ENCODE measurements at regions not wholly inside any gene's neighbourhood (a gene's known extent, or its start where the extent isn't known, plus 50 kb on each side); places are given as distances from the start of the nearest gene placed in this dataset.

GRCh38 chr5:155068616-155069100 is 55.1 kb downstream of the KIF4B start:
- no peak for DNase-seq (ENCODE audit: low spot score)

GRCh38 chr5:155069961-155070360 is 56.4 kb downstream of the KIF4B start:
- no peak for DNase-seq (ENCODE audit: low spot score)

GRCh38 chr5:155070781-155071180 is 57.2 kb downstream of the KIF4B start:
- no peak for DNase-seq (ENCODE audit: low spot score)

DNA sequence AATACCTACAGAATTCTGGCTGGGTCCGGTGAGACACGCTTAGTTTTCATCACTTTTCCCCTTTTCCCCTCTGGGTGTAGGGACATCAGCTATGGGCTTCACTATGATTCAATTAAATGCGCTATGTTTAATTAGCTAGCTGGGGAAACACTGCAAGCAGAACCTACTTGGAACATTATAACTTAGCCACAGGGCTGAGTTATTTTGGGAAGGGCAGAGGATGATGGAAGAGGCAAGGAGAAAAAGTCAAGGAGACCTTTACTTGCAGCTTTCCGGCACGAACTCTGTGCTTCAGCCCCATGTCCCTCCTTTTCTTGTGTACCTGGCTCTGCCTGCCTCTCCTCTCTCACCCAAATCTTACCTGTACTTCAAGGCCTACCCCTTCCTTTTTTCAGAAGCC is 62.8 kb downstream of the KIF4B start:
- DNase-seq (ENCODE audit: low spot score) = no peak

- DNase-seq (ENCODE audit: low spot score) = no peak
These were observed 66.1 kb downstream of the KIF4B start for GRCh38 chr5:155079698-155080097.

- no peak for DNase-seq (ENCODE audit: low spot score)
These were observed 67.2 kb downstream of the KIF4B start for GRCh38 chr5:155080721-155081120.

DNA sequence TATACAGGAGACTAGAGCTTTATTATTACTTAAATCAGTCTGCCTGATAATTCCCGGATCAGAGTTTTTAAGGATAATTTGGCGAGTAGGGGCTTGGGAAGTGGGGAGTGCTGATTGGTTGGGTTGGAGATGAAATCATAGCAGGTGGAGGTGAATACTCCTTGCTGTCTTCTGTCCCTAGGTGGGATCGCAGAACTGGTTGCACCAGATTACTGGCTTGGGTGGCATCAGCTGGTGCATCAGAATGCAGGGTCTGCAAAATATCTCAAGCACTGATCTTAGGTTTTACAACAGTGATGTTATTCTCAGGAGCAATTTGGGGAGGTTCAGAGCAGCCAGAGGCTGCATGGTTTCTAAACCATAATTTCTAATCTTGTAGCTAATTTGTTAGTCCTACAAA is 68.1 kb downstream of the KIF4B start:
- no peak for DNase-seq (ENCODE audit: low spot score)

- no peak for DNase-seq (ENCODE audit: low spot score)
These were observed 68.8 kb downstream of the KIF4B start for GRCh38 chr5:155082401-155082800.

GRCh38 chr5:155085282-155085989 is 71.9 kb downstream of the KIF4B start:
- DNase-seq (ENCODE audit: low spot score) = no peak

- DNase-seq (ENCODE audit: low spot score) = no peak
These were observed 73.5 kb downstream of the KIF4B start for GRCh38 chr5:155087036-155087435.

DNA sequence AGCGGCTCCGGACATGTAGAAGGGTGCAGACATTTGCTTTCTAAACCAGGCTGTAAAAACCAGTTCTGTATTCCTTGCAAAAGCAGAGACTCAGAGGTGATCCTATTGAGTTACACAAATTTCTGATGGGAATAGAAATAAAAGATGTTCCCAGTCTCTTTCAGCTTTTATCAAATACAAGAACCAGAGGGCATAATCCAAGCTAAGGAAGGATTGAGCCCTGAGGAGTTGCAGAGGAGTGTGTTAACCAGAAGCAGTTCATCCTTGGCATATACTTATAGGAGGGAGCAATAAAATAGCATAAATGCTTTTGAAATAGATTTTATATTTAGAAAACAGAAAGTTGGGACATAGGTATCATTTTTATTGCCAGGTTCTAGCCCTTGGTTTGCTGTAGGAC is 75.3 kb downstream of the KIF4B start:
- no peak for DNase-seq (ENCODE audit: low spot score)

DNA sequence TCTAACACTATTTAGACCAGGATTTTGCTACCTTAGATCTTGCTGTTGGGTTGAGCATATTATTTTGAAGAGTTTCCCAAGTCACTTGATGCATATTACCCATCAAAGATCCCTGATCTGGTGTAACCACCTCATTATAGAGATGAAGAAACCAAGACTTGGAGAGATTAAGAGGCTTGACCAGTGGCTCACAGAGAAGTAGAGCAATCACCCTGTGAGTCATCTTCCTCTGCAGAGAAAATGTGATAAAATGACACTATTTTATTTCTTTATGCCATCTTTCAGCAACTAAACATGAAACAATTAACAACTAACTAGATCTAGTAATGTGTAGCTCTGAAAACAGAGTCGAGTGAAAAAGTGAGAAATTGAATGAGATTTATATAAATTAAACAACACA is 76.1 kb downstream of the KIF4B start:
- no peak for DNase-seq (ENCODE audit: low spot score)

DNA sequence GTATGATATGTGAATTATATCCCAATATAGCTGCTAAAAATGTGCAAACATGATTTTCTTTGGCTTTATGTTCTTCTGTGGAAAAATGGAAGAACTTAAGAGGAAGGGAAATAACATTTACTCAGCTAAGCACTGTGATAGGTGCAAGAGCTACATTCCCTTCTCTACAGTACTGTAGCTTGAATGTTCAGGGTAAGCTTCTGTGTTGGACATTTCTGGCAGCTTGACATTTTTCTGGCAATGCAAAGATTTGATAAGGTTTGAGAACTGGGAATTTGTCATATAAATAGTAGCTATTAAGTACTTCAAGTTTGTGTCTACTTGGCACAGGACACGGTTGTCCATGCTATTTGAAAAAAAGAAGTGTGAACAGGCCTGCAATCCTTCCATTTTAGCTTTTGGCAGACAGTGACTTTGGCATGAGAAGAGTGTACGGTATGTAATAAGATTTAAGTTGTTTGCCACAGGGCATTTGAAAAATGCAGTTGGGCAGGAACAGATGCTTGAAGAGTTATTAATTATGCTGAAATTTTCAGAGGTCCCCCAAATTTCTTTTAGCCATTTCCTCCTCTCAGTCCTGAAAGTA is 77.6 kb downstream of the KIF4B start:
- no peak for DNase-seq (ENCODE audit: low spot score)

DNA sequence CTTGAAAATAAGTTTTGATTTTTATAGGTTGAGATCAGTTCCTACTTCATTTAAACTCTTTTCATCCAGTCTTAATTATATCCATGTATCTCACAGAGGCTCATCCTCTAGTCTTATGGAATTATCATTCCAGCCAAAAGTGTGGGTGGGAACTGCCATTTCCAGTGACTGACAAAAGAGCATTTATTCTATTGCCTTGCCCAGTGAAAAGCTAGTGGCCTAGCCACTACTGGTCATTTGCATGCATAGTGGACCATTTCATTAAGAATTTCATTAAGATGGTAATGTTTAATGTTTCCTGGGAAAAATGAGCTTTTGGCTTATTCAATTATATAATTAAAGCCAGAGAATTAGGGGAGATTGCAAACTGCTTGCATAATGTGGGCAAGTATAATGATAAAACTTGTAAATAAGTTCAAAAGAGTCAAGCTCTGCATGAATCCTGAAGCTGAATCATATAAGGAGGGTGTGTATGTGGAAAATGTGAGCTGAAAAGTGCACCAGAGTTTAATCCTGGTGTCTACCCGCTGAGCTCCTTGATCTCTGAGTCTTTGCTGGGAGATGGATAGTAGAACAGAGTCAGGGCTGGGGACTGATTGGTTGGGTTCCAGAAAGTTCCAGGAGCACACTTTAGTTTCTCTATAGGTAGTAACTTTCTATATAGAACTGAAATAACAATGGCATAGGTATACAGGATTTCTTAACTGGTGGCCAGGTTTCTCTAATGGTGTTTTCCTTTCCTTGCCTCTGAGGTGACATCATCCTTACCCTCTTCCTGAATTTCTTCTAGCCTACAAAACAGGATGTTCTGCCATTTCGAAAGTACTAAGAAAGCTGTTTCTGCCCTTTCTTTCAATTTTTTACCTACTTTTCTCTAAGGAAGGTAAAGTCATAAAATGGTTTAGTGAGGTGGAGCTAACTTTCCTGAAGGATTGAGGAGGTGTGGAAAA is 78.5 kb downstream of the KIF4B start:
- DNase-seq (ENCODE audit: low spot score) = no peak

GRCh38 chr5:155094455-155094854 is 80.9 kb downstream of the KIF4B start:
- DNase-seq (ENCODE audit: low spot score) = no peak

DNA sequence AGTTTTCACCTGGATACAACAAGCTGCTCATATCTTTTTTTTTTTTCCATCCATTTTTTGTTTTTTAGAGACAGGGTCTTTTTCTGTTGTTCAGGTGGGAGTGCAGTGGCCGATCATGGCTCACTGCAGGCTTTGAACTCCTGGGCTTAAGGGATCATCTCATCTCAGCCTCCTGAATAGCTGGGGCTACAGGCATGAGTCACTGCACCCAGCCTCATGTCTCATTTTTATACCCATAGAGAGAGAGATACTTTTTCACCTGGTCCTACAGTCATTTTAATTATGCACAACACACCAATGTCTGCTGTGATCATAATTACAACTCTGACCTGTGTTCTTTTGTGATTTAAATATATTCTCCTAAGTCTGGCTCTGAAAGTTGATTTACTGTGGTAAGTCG is 84.4 kb downstream of the KIF4B start:
- DNase-seq (ENCODE audit: low spot score) = no peak

- DNase-seq (ENCODE audit: low spot score) = no peak
These were observed 84.9 kb downstream of the KIF4B start for GRCh38 chr5:155098433-155098832.

GRCh38 chr5:155101697-155102096 is 88.1 kb downstream of the KIF4B start:
- DNase-seq (ENCODE audit: low spot score) = no peak

DNA sequence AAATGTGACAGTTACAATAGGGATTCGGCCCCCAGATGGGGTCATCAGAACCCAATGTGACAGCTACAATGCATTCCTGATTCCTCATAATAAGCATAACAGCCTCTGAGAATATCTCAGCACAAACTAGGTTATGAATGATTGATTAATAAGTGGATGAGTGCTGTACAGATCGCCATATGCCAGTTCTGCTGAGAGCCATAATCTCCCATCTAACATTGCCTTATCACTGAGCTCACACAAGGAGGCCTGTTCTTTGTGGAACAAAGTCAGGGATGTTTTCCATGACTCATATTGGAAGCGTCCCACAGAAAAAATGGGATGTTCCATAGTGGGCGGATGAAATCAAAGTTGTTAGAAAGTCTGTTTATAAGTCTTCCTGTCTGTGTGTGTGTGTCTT is 89.6 kb downstream of the KIF4B start:
- DNase-seq (ENCODE audit: low spot score) = no peak

GRCh38 chr5:155104441-155104840 is 90.9 kb downstream of the KIF4B start:
- DNase-seq (ENCODE audit: low spot score) = no peak

- no peak for DNase-seq (ENCODE audit: low spot score)
These were observed 92.7 kb downstream of the KIF4B start for GRCh38 chr5:155106221-155106620.

- DNase-seq (ENCODE audit: low spot score) = no peak
These were observed 100.3 kb downstream of the KIF4B start for GRCh38 chr5:155113888-155114287.

GRCh38 chr5:155114655-155115054 is 101.1 kb downstream of the KIF4B start:
- no peak for DNase-seq (ENCODE audit: low spot score)

Data from ureter (tissue), 1 donor.